ENCODE measurements at regions not wholly inside any gene's neighbourhood (a gene's known extent, or its start where the extent isn't known, plus 50 kb on each side); places are given as distances from the start of the nearest gene placed in this dataset.

DNA sequence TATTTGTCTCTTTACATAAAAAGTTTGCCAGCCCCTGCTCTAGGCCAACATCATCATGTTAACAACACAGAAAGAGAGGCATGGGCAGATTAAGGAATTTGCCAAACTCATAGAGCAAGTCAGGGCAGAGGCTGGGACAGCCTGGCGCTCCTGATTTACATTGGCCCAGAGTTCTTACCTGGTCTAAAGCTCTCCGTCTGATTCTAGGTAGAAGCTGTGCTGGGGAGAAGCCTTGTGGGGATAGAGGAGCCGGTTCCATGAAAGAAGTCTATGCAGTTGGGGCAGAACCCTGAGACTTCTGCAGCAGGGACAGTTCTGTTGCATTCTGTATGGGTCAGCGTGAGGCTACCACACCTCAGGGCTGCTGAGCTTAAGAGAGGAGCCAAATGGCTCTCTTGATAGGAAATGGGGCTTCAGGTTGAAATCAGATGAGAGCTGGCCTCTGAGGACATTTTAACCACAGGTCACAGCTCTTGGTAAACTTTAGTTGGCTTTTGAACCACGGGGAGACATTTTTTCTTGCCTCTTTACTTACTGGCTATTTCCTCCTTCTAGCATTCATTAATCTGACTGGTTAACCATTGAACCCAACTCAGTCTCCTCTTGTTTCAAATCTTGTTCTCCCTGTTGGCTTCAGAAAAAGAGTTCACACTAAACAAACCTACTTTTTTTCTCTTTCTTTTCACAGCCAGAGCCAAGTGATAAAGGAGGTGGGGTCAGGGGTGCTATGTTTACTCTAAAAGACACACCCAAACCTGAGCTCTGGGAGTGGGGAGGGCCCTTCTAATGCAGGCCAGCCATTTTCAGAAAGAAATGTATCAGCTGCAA is 250.7 kb downstream of the OPA1 start:
- FAIRE-seq (peak; percentile 81), DNase-seq (ENCODE audit: extremely low spot score, insufficient read length, low read depth) (no peak)

DNA sequence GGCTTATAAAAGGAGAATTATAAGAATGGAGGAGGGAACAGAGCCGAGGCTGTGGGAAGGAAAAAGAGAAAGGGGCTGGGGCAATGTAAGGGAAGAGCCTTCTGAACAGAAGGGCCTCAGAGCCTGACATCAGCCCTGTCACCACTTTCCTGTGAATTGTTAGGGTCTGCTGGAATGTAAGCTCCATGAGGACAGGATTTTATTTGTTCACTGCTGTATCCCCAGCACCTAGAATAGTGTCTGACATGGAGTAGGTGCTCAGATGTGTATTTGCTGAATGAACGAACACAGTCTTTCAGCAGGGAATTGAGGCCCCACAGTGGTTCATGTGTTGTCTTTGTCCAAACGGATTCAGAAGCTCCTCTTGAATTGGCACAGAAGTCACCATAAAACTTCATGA is 251.5 kb downstream of the OPA1 start:
- FAIRE-seq = no peak

DNA sequence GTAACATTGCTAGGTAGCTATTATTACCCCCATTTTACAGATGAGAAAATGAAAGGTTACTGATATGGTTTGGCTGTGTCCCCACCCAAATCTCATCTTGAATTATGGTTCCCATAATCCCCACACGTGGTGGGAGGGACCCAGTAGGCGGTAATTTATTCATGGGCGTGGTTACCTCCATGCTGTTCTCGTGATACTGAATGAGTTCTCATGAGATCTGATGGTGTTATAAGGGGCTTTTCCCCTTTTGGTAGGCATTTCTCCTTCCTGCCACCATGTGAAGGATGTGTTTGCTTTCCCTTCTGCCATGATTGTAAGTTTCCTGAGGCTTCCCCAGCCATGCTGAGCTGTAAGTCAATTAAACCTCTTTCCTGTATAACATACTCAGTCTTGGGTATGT is 252.1 kb downstream of the OPA1 start:
- DNase-seq (ENCODE audit: extremely low spot score, insufficient read length, low read depth) = no peak
- no peak for FAIRE-seq

More for the DNA sequence above, 251.5 kb downstream of the OPA1 start:
- no peak for DNase-seq (ENCODE audit: extremely low spot score, insufficient read length, low read depth)

DNA sequence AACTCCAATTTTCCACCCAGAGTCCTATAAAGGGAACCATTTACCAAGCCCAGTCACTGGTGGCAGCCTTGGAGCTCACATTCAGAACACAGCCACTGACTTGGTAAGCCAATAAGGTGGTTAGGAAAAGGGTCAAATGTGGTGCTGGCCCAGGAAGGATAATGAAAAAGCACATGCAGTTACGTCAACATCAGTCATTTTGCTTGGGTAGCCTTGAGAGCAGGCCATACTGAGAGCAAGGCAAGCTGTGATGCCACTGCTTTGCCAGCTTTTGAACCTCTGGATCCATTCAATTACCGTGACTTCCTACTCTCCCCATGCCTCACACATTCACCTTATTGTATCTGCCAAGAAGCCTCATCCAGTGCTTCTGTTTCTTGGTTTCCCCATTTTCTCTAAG is 253.6 kb downstream of the OPA1 start:
- FAIRE-seq (no peak), DNase-seq (ENCODE audit: extremely low spot score, insufficient read length, low read depth) (no peak)

DNA sequence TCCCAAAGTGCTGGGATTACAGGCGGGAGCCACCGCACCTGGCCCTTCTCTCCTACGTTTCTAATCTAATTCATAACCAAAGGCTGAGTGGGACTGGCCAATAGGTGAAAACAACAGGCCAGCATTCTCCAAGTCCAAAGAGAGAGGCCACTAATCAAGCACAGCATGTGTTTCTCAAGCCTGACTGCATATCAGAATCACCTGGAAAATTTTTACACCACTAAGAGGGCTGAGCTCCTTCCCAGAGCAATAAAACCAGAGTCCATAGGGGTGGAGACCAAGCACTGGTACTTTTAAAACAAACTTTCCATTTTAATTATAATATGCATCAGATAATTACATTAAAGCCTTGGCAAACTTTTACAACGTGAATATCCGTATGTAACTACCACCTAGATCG is 254.4 kb downstream of the OPA1 start:
- FAIRE-seq = no peak
- no peak for DNase-seq (ENCODE audit: extremely low spot score, insufficient read length, low read depth)

DNA sequence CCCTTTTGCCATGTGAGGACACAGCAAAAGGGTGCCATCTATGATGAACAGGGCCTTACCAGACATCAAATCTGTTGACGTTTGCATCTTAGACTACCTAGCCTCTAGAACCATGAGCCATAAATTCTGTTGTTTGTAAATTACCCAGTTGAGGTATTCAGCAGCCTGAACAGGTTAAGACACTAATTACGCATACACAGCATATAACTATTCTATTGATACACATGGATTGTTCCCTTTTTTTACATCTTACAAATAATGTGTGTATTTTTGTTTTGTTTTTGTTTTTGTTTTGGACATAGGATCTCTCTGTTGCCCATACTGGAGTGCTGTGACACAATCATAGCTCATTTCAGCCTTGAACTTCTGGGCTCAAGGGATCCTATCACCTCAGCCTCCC is 255.5 kb downstream of the OPA1 start:
- DNase-seq (ENCODE audit: extremely low spot score, insufficient read length, low read depth) (no peak), FAIRE-seq (no peak)

DNA sequence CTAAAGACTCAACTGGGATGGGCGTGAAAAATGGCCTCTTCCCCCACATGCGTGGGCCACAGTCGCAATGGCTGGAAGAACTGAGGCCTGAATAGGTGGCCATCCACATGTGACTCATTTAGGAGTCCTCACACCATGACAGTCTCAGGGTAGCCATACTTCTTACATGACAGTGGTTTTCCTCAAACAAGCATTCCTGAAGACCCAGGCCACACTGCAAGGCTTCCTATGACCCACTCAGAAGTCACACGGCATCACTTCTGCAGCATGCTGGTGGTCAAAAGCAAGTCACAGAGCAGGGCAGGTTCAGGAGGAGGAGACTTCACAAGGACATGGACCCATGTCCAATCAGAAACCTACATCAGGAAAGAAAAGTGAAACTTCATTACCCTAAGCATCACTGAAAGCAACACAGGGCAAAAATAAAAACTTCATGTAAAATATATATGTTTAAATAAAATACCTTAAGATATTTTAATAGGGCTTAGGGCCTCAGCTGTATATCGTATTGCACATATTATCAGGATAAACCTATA is 257.1 kb downstream of the OPA1 start:
- DNase-seq (ENCODE audit: extremely low spot score, insufficient read length, low read depth) (no peak), FAIRE-seq (no peak)

DNA sequence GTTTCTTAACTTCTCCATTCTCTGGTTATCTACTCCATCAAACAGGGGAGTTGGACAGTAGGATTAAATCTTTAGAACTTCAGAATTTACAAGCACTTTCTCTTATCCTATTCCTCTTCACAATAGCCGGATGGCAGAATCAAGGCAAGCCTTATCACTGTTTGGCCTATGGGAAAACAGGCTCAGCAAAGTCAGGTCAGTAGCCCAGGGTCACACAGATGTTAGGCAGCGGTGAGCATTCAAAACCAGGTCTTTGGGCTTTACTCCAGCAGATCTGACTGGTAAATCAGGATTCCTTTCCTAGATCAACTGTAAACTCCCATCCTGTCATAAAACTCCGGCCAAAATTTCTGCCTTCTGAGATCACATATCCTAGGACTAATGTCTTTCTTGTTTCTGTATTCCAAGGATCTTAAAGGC is 258.4 kb downstream of the OPA1 start:
- DNase-seq (ENCODE audit: extremely low spot score, insufficient read length, low read depth) (no peak), FAIRE-seq (no peak)

DNA sequence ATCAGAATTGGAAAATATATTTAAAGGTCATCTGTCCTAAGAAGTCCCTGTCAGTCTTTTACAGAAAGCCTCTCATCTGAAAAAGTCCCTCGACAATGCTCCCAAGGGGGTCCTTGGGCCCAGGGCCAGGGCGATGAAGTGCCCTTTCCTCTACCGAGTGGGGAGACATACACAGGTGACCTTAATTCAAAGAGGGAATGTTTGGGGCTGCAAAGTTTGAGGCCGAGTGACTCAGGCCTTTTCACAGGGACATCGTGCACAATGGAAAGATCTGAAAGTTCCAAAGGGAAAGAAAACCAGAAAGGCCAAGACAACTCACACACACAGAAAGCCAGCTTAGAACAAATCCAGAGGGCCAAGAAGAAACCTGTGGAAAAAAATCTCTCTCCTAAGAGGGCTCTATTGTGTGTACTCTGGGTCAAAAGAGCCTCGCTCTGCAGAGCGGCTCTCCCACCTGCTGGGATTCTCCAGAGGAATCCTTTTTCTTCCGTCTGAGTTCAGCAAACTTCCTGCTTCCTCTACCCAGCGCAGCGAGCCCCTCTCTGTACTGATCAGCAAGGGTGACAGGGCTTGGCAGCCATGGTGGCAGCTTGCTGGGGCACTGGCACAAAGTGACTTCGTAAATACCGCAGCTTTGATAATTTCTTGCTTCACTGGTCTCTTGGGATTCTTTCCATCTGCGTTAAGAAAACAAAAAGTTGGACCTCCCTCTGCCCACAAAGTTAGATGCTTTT is 259.1 kb downstream of the OPA1 start:
- FAIRE-seq = no peak

DNA sequence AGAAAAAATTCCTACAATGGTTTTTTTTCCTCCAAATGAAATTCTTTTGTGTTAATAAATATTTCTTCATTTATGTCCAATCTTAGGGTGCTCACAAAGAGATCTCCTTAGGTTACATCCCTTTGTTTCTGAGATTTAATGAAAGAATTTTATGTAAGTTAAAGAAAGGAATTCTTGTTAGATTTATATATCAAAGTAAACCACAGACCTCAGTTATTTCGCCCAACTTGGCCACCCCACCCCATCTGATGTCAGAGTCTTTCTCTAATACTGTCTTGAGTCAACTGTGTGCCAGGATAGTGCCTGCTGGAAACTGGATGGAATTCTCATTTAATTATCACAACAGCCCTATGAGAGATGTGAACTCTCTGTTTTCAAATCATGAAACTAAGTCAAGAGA is 259.9 kb downstream of the OPA1 start:
- DNase-seq (ENCODE audit: extremely low spot score, insufficient read length, low read depth) (no peak), FAIRE-seq (no peak)

More for the DNA sequence above, 259.1 kb downstream of the OPA1 start:
- no peak for DNase-seq (ENCODE audit: extremely low spot score, insufficient read length, low read depth)

DNA sequence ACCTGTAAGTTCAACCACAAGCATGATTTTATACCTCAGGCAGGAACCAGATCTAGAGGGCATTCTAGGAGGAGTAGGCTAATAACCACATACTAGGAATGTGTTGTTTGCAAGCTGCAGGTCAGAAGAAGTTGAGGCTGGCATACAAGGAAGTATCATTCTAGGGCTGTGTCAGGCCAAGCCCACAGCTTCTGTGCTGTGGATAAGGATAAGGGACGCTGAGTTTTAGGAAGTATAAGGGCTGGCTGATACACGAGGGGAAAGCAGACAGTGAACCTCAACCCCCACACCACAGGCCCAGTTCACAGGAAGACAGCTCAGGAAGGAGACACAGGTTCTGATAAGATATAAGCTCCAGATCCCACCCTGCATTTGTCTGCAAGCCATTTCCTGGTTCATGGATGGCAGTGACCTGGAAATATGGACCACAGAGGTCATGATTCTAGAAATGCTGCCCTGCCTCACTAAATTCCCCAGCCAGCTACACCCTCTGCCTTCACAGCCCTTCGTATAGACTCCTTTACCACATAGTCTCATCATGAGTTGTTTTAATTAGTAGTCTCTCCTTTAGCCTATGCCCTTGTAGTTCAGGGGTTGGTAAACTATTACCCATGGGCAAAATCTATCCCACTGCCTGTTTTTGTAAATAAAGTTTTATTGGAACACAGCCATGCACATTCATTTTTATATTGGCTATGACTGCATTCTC is 260.7 kb downstream of the OPA1 start:
- DNase-seq (ENCODE audit: extremely low spot score, insufficient read length, low read depth) (no peak), FAIRE-seq (no peak)

DNA sequence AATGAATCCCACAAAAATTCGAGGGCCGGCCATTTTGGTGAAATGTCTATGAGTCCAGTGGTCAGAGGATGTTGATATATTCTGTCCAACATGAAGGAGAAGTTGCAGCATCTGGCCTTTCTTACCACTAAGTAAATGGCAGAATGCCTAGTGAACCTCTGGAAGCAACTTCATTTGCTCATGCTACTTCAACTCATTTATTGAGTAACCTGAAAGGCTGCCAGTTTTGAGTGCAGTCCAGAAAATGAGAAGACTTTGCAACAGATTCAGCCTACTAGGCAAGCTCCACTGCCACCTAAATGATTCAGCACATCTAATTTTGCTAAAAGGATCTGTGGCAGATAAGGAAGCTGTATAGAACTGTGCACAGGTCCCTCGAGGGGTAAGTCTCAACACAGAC is 265.0 kb downstream of the OPA1 start:
- DNase-seq (ENCODE audit: extremely low spot score, insufficient read length, low read depth) = no peak
- FAIRE-seq = no peak

DNA sequence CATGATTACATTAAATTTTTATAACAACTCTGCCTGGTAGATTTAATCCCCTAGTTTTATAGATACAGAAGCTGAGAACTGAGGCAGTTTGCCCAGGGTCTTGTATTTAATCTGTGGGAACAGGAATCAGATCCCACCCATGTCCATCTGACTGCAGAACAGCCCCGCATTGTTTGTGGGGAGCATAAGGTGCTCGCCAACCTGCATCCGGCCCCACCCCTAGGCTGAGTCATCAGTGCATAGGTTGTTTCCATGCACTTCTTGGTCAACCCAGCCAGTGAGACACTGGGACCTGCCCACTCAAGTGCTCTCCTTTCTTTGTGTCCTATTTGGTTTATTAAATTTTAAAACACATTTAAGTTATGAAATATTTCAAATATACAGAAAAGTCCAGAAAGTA is 266.2 kb downstream of the OPA1 start:
- DNase-seq (ENCODE audit: extremely low spot score, insufficient read length, low read depth) = no peak
- no peak for FAIRE-seq

DNA sequence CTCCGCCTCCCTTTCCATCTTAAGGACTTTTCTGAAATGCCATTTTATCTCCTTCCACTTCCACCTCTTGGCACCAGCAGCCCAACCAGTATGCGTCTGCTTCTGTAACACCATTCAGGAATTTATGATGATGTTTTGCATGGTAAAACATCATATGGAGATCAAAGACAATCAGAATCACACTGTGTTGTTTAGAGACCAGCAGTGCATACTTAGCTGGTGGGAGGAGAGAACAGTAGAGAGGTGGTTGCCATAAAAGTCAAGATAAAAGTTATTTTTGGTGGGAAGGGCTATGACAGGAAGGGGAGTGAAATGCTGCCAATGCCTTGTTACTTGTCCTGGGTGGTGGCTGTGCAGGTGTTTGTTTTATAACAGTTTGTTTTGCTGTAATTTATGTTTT is 268.0 kb downstream of the OPA1 start:
- FAIRE-seq (no peak), DNase-seq (ENCODE audit: extremely low spot score, insufficient read length, low read depth) (no peak)

DNA sequence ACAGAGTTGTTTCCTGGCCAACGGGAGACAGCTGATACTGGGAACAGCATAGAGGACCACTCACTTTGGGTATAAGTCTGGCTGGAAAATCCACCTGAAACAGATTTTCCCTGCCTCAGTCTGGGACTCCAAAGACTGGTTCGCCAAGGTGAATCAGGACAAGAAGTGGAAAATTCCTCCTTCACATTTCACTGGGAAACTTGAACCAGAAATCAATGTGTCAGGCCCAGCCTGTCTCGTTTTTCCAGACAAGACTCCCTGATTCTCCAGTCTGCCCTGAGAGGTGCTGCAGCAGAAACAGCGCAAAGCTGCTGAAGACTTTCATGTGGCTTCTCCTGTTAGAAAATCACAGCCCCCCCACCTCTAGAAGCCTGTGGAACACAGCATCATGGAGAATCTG is 269.8 kb downstream of the OPA1 start:
- FAIRE-seq = no peak
- no peak for DNase-seq (ENCODE audit: extremely low spot score, insufficient read length, low read depth)

DNA sequence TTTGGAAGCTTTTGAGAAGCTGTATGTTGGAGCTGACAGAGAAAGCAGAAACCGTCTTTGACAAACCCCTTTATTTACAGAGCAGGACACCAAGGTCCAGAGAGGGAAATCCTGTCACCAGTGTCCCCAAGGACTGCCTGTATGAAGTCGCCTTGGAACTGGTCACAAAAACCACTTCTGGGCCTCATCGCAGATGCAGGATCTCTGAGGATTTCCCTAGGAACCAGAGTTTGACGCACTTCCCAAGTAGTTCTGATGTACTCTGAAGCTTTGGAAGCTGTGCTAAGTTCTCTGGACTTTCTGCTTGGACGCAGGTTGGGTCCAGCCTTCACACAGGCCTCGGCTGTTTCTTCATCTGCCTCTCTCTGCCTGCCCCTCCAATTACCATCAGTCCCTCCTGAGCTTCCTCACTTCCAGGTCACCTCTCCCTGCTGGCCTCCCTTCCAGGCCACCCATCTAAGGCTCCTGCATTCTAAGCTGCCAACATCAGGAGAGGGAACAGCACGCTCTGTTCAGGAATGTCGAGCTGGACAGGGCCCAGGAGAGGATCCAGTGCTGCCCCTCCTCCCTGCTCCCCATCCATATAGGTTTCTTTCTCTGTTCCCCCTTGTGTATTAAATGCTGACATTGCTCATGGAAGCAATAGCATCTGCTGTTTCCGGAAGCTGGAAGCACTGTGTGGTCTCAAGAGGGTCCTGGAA is 270.8 kb downstream of the OPA1 start:
- FAIRE-seq (no peak), DNase-seq (ENCODE audit: extremely low spot score, insufficient read length, low read depth) (no peak)

DNA sequence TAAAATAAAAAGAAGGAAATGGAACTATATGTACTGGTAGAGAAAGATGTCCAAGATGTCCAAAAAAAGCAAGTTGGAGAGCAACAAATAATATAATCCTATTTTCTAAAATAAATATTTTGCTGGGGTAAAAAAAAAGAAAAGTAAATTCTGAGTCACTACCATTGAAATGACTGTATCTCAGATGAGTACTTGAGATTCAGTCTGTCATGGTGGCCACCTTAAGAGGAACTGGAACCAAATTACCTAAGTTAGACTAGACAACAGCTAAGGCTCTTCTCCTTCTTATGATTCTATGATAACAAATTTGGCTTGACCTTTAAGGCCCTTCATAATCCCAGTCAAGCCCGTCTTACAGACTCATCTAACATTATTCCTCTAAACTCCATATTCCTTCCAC is 270.6 kb upstream of the HES1 start:
- FAIRE-seq (no peak), DNase-seq (ENCODE audit: extremely low spot score, insufficient read length, low read depth) (no peak)

DNA sequence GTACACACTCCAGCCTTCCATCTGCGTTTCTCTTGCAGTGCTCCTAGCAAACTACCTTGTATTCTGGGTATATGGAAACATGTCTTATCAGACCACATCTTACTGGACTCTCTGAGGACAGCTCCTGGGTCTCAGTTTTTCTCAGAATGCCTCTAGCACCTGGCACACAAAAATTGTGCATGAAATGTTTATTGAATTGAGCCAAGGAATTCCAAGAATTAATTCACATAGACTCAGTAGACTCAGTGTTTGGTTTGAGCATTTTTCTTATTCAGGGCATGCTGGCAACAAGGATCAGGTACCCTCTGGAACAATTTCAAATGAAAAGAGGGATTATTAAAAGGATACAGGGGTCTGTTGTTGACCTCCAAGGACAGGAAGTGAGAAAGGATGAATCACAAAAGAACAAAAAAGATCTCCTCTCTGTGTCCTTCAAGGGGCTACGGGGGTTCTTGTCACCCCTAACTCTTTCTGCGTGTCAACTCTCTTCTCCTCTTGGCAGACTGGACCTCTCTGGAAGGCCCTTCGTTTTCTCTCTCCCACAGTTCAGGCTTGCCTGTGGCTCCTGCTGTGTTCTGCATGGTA is 270.0 kb upstream of the HES1 start:
- FAIRE-seq = no peak
- DNase-seq (ENCODE audit: extremely low spot score, insufficient read length, low read depth) = no peak

DNA sequence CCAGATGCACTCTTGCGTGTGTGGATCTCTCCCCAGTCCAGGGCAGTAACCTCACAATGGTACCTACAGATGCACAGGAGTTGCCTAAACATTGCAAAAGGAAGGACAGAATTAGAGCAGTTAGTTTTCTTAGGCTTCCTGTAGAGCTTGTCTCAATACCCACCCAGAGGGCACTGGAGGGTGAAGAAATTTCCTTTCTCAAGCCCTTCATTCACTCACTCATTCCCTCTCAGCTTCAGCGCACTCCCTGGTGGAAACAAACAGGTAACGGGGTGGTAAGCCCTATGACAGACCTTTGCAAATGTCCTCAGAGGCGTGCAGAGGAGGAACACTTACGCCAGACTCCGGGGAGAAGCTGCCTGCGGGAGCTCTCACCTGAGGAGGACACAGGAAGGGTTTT is 267.4 kb upstream of the HES1 start:
- DNase-seq (ENCODE audit: extremely low spot score, insufficient read length, low read depth) = no peak
- FAIRE-seq = peak; percentile 76
